AG04449 (cell line): ENCODE measurements at regions not wholly inside any gene's neighbourhood (a gene's known extent, or its start where the extent isn't known, plus 50 kb on each side); places are given as distances from the start of the nearest gene placed in this dataset.

Experiments
- CTCF ChIA-PET: fragments of 350-600 bp; formaldehyde crosslinking; extraction: SDS; loops from one replicate; lab custom pipeline; 2021; ENCODE audit warnings: antibody characterized with exemption; lab: Yijun Ruan, JAX
- POLR2A ChIA-PET: fragments of 400-600, 350-600 bp; formaldehyde crosslinking; extraction: SDS; loops from one replicate; lab custom pipeline; 2020; ENCODE audit warnings: antibody characterized with exemption, inconsistent platforms; lab: Yijun Ruan, JAX
- DNase-seq: peaks from one replicate; pipeline ENCODE4 v3.0.0-alpha.2; 2010; ENCODE audit warnings: low read depth, low spot score
- H3K4me3 ChIP-seq: 2 replicates; pipeline ENCODE4 v1.5.1; 2011; ENCODE audit warnings: low read depth, mild to moderate bottlenecking, control low read depth, low read length
- TF ChIP-seq, protein P1 (sequence below): IDR thresholded peaks from one replicate; pipeline ENCODE4 v1.5.1; 2011; ENCODE audit warnings: mild to moderate bottlenecking, moderate library complexity, low read length, control low read depth, inconsistent platforms; ENCODE audit not compliant: insufficient read depth; ENCODE audit errors: missing control alignments

DNA sequence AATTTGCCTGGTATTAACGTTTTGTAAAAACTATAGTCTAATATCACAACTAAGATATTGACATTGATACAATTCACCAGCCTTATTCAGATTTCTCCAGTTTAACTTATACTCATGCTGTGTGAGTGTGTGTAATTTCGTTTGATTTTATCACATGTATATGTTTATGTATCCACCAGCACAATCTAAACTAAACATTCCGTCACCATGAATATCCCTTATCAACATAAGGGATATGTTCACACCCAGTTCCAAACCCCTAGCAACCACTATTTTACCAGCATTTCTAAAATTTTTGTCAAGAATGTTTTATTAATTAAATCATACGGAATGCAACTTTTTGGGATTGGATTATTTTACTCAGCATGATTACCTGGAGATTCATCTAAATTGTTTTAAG lies 450.3 kb downstream of the FBXO15 start:
- no peak for DNase-seq
- no peak overlapping the region for H3K4me3 ChIP-seq
- ChIA-PET CTCF (no interaction called here), POLR2A (no interaction called here)
- TF ChIP-seq, protein P1, sequence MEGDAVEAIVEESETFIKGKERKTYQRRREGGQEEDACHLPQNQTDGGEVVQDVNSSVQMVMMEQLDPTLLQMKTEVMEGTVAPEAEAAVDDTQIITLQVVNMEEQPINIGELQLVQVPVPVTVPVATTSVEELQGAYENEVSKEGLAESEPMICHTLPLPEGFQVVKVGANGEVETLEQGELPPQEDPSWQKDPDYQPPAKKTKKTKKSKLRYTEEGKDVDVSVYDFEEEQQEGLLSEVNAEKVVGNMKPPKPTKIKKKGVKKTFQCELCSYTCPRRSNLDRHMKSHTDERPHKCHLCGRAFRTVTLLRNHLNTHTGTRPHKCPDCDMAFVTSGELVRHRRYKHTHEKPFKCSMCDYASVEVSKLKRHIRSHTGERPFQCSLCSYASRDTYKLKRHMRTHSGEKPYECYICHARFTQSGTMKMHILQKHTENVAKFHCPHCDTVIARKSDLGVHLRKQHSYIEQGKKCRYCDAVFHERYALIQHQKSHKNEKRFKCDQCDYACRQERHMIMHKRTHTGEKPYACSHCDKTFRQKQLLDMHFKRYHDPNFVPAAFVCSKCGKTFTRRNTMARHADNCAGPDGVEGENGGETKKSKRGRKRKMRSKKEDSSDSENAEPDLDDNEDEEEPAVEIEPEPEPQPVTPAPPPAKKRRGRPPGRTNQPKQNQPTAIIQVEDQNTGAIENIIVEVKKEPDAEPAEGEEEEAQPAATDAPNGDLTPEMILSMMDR = no peak

GRCh38 chr18:73696698-73697097 lies 450.9 kb downstream of the FBXO15 start:
- DNase-seq = no peak
- ChIA-PET POLR2A (no interaction called here), CTCF (no interaction called here)
- TF ChIP-seq, protein P1 = no peak
- H3K4me3 ChIP-seq = no peak overlapping the region

DNA sequence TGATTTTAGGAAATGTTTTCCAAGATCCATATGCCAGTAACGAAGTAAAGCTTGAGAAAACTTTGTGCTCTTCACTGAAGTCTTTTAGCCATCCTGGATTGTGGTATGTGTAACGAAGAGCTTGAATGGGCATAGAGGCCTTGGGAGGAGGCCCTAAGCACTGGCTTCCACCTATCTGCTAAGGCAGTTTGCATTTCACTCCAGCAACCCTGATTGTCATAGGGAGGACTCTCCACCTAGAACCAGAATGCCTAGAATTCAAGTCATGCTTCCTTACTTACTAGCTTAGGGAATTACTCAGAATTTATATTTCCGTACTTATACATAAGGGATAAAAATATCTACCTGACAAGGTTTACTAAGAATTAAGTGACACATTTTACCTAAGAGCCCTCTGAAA lies 451.5 kb downstream of the FBXO15 start:
- POLR2A ChIA-PET = no interaction called here
- CTCF ChIA-PET = interaction anchor here (1.5 kb wide), 1 partner anchor 147 kb away, joined by 4 read pairs; no protein-coding TSS in a partner anchor

DNA sequence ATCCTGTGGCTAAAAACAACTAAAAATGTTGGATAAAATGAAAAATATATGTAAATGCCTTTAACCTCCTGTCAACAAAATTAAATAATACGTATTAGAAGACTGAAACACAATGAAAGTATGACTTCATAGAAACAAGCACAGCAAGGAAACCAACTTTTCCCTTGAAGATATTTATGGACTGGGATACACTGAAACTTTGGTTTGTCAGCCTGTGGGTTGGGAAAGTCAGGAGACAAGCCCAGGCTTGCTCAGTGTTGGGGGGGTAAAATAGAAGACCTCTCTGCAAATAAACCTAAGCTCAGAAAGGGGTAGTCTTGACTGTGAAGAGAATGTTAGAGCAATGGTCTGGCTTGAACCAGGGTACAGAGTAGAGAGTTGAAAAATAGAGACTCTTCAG lies 454.5 kb downstream of the FBXO15 start:
- ChIA-PET POLR2A (no interaction called here), CTCF (no interaction called here)
- H3K4me3 ChIP-seq = no peak overlapping the region
- DNase-seq = no peak
- TF ChIP-seq, protein P1 = no peak

More for the DNA sequence above, 451.5 kb downstream of the FBXO15 start:
- no peak for DNase-seq
- TF ChIP-seq, protein P1 = no peak
- no peak overlapping the region for H3K4me3 ChIP-seq

- ChIA-PET POLR2A (no interaction called here), CTCF (no interaction called here)
- DNase-seq = no peak
- no peak overlapping the region for H3K4me3 ChIP-seq
- TF ChIP-seq, protein P1 = no peak
Observed at GRCh38 chr18:73691624-73692023, 456.0 kb downstream of the FBXO15 start.

GRCh38 chr18:73691118-73691517 lies 456.5 kb downstream of the FBXO15 start:
- POLR2A ChIA-PET = no interaction called here
- CTCF ChIA-PET = no interaction called here
- TF ChIP-seq, protein P1 = no peak
- peak; percentile 53 for DNase-seq
- H3K4me3 ChIP-seq = no peak overlapping the region
